WERI-Rb-1 (cell line): ENCODE measurements at regions not wholly inside any gene's neighbourhood (a gene's known extent, or its start where the extent isn't known, plus 50 kb on each side); places are given as distances from the start of the nearest gene placed in this dataset.
"Not testable (repeated sequence)": the region's sequence is repeated elsewhere in the genome, so short reads cannot be mapped to it uniquely, and the experiment has no call there.

ENCODE experiments used
- DNase-seq: peaks from one replicate; pipeline ENCODE4 v3.0.0-alpha.2; 2020
- H3K27ac ChIP-seq: fragments of 250-450 bp; sonication (Bioruptor Pico); 2 replicates; pipeline ENCODE4 v1.5.1; 2020; ENCODE audit warnings: mild to moderate bottlenecking, moderate library complexity
- H3K27me3 ChIP-seq: fragments of 250-450 bp; sonication (Bioruptor Pico); 2 replicates; pipeline ENCODE4 v1.5.1; 2021; ENCODE audit warnings: mild to moderate bottlenecking, low read depth, moderate library complexity; ENCODE audit not compliant: insufficient read depth, severe bottlenecking
- H3K36me3 ChIP-seq: fragments of 250-450 bp; sonication (Bioruptor Pico); 2 replicates; pipeline ENCODE4 v1.5.1; 2020; ENCODE audit warnings: mild to moderate bottlenecking, moderate library complexity
- H3K4me3 ChIP-seq: 2 replicates; pipeline ENCODE4 v1.5.1; 2011; ENCODE audit warnings: low read depth, mild to moderate bottlenecking, control low read depth, low read length
- H3K9me3 ChIP-seq: fragments of 250-450 bp; sonication (Bioruptor Pico); 2 replicates; pipeline ENCODE4 v1.5.1; 2021; ENCODE audit warnings: mild to moderate bottlenecking, moderate library complexity; ENCODE audit not compliant: severe bottlenecking
- CTCF ChIP-seq: IDR thresholded peaks from 2 replicates; pipeline ENCODE4 v1.5.1; 2011; ENCODE audit warnings: low read depth, mild to moderate bottlenecking, control low read depth, inconsistent platforms, low read length

GRCh38 chr17:21613071-21613429 lies 79.3 kb upstream of the KCNJ18 start:
- no peaks in the 10 kb centered on the region for H3K9me3 ChIP-seq

GRCh38 chr17:21626987-21627386 lies 65.3 kb upstream of the KCNJ18 start:
- not testable (repeated sequence) for H3K27me3 ChIP-seq, H3K4me3 ChIP-seq, H3K27ac ChIP-seq, H3K9me3 ChIP-seq, DNase-seq, H3K36me3 ChIP-seq

More at GRCh38 chr17:21613071-21613429, 79.3 kb upstream of the KCNJ18 start:
- Histone ChIP-seq H3K27me3 (peaks cover 22% of the 10 kb centered on the region), H3K36me3 (no peaks in the 10 kb centered on the region), H3K4me3 (no peak overlapping the region), H3K27ac (no peak overlapping the region)
- DNase-seq, result no peak
- no peak for TF ChIP-seq CTCF
